ENCODE measurements at regions not wholly inside any gene's neighbourhood (a gene's known extent, or its start where the extent isn't known, plus 50 kb on each side); places are given as distances from the start of the nearest gene placed in this dataset.

DNA sequence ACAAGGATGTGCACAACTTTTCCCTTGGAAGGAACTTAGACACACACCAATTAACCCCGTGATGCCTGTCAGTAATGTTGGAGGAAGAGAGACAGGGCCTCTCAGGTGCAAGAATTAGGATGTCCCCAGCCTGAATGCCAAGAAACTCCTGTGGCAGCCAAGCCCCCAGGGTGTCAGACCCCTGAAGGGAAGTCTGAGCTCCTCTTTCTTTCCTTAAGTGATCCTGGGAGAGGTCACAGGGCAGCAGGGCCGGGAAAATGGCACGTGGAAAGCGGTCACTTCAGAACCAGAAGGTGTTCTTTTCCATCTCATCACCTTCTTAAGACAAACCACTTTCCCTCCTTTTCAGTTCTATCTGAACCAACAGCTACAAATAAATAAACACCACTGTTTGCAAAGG lies 185.9 kb downstream of the ANAPC1 start:
- Histone ChIP-seq H3K4ac (ENCODE audit: low read depth, low read length) (peak overlapping the region; percentile 49), H2BK15ac (ENCODE audit: low read depth, low read length) (peak overlapping the region; percentile 79; the same call in 2 of the 3 replicates), H3K79me1 (ENCODE audit: low read depth in 1 of 2, low read length in 2 of 2) (peaks cover 0 to 3% of the 10 kb centered on the region in 2 experiments; a peak in 1 of 4 replicates), H3K23ac (ENCODE audit: low read depth, low read length) (no peak overlapping the region), H2BK5ac (ENCODE audit: low read depth, low read length, poor library complexity, severe bottlenecking) (peak overlapping the region; percentile 18), H2BK120ac (ENCODE audit: low read depth, low read length) (peak overlapping the region; percentile 73), H3K27ac (ENCODE audit: insufficient read depth, low read length) (peak overlapping the region; percentile 4; the same call in 1 of the 2 replicates), H2AK5ac (ENCODE audit: low read depth, low read length) (peak overlapping the region; percentile 85), H3K9me1 (ENCODE audit: insufficient read depth, low read length) (peaks cover 7% of the 10 kb centered on the region), H4K20me1 (ENCODE audit: insufficient read depth, low read length) (no peaks in the 10 kb centered on the region; the same call in 1 of the 2 replicates), H3K56ac (ENCODE audit: extremely low read depth, insufficient read depth, low read length) (no peak overlapping the region), H4K5ac (ENCODE audit: low read depth, low read length) (peak overlapping the region; percentile 18; the same call in 1 of the 2 replicates), H3K27me3 (ENCODE audit: control insufficient read depth, insufficient read depth, low read length) (no peaks in the 10 kb centered on the region), H3K9me3 (ENCODE audit: control insufficient read depth, insufficient read depth, low read length) (peaks cover 5% of the 10 kb centered on the region), H4K91ac (ENCODE audit: insufficient read depth, low read depth, low read length) (peak overlapping the region; percentile 79), H3K36me3 (ENCODE audit: control insufficient read depth, insufficient read depth, low read length) (no peaks in the 10 kb centered on the region), H2AK9ac (replicated peaks; ENCODE audit: low read depth, low read length, poor library complexity) (peak overlapping the region; percentile 8), H3K4me1 (ENCODE audit: control insufficient read depth, insufficient read depth, low read length) (peaks cover 6% of the 10 kb centered on the region), H4K8ac (ENCODE audit: low read depth in 2 of 2, low read length in 2 of 2) (peak overlapping the region in 1 of 2 experiments; percentile 54; a peak in 2 of 4 replicates), H3K14ac (replicated peaks; ENCODE audit: low read depth, low read length) (0 out of 2 replicates have a peak overlapping the region, but pooled peaks have one; percentile 42), H3K4me2 (ENCODE audit: low read depth, low read length) (no peak overlapping the region), H2AFZ (replicated peaks; ENCODE audit: low read length, poor library complexity) (peak overlapping the region; percentile 28), H3K18ac (ENCODE audit: low read depth, low read length) (peak overlapping the region; percentile 27; the same call in 1 of the 2 replicates), H3K9ac (ENCODE audit: low read depth, low read length) (no peak overlapping the region), H2BK20ac (ENCODE audit: low read depth, low read length) (peak overlapping the region; percentile 66), H3K4me3 (ENCODE audit: insufficient read depth, low read depth, low read length) (no peak overlapping the region)
- dilution Hi-C loops (cut with HindIII; ENCODE audit: low sequenced_read_pairs, unreplicated experiment), result no loop called here
- intact Hi-C loops (cut with micrococcal nuclease), result no loop called here
- no CpG with 5 or more reads among the region's 4 CpGs for WGBS, 2 experiments (ENCODE audit: extremely low coverage in 2 of 2, insufficient read length in 1 of 2)
- in situ Hi-C loops (cut with MboI; ENCODE audit: low sequenced_read_pairs), result no loop called here
- BruUV-seq (replicated peaks), result no TSS peak
- ATAC-seq (ENCODE audit: low read depth) (no peak), DNase-seq (no peak)
- ChIA-PET CTCF (interaction anchor here (1.6 kb wide), 1 partner anchor 20 kb away, joined by 7 read pairs; no protein-coding TSS in a partner anchor), POLR2A (ENCODE audit: unreplicated experiment) (no interaction called here)
- TF ChIP-seq RCOR1 (IDR thresholded peaks at IDR 0.05; ENCODE audit: insufficient replicate concordance, low read length), result no peak
- TF ChIP-seq CEBPB (IDR thresholded peaks at IDR 0.05; ENCODE audit: low read depth, low read length), result no peak
- TF ChIP-seq, protein P1, sequence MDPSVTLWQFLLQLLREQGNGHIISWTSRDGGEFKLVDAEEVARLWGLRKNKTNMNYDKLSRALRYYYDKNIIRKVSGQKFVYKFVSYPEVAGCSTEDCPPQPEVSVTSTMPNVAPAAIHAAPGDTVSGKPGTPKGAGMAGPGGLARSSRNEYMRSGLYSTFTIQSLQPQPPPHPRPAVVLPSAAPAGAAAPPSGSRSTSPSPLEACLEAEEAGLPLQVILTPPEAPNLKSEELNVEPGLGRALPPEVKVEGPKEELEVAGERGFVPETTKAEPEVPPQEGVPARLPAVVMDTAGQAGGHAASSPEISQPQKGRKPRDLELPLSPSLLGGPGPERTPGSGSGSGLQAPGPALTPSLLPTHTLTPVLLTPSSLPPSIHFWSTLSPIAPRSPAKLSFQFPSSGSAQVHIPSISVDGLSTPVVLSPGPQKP (IDR thresholded peaks at IDR 0.05; ENCODE audit: borderline replicate concordance, low read depth, low read length), result no peak
- TF ChIP-seq RFX5 (IDR thresholded peaks at IDR 0.05; ENCODE audit: low read depth, low read length), result no peak
- no peak for TF ChIP-seq MXI1 (IDR thresholded peaks at IDR 0.05; ENCODE audit: borderline replicate concordance, low read depth, low read length)
- no peak for TF ChIP-seq BHLHE40 (IDR thresholded peaks at IDR 0.05; ENCODE audit: low read depth, low read length)
- no peak for TF ChIP-seq MAZ (IDR thresholded peaks at IDR 0.05; ENCODE audit: borderline replicate concordance, low read depth, low read length)
- TF ChIP-seq FOS (IDR thresholded peaks at IDR 0.05; ENCODE audit: low read depth, low read length), result no peak
- TF ChIP-seq CHD1 (IDR thresholded peaks at IDR 0.05; ENCODE audit: low read depth, low read length), result no peak
- TF ChIP-seq, protein P2, sequence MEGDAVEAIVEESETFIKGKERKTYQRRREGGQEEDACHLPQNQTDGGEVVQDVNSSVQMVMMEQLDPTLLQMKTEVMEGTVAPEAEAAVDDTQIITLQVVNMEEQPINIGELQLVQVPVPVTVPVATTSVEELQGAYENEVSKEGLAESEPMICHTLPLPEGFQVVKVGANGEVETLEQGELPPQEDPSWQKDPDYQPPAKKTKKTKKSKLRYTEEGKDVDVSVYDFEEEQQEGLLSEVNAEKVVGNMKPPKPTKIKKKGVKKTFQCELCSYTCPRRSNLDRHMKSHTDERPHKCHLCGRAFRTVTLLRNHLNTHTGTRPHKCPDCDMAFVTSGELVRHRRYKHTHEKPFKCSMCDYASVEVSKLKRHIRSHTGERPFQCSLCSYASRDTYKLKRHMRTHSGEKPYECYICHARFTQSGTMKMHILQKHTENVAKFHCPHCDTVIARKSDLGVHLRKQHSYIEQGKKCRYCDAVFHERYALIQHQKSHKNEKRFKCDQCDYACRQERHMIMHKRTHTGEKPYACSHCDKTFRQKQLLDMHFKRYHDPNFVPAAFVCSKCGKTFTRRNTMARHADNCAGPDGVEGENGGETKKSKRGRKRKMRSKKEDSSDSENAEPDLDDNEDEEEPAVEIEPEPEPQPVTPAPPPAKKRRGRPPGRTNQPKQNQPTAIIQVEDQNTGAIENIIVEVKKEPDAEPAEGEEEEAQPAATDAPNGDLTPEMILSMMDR (conservative IDR thresholded peaks at IDR 0.05; ENCODE audit: low read depth, low read length), result no peak
